ENCODE measurements at regions not wholly inside any gene's neighbourhood (a gene's known extent, or its start where the extent isn't known, plus 50 kb on each side); places are given as distances from the start of the nearest gene placed in this dataset.

GRCh38 chr7:85287106-85287825 is 100.4 kb upstream of the SEMA3D start:
- H3K27me3 ChIP-seq = no peaks in the 10 kb centered on the region
- H3K36me3 ChIP-seq = no peaks in the 10 kb centered on the region
- ATAC-seq = no peak
- H3K4me1 ChIP-seq = no peaks in the 10 kb centered on the region
- H3K4me3 ChIP-seq = no peak overlapping the region
- no peak overlapping the region for H3K27ac ChIP-seq
- TF ChIP-seq, protein P1, sequence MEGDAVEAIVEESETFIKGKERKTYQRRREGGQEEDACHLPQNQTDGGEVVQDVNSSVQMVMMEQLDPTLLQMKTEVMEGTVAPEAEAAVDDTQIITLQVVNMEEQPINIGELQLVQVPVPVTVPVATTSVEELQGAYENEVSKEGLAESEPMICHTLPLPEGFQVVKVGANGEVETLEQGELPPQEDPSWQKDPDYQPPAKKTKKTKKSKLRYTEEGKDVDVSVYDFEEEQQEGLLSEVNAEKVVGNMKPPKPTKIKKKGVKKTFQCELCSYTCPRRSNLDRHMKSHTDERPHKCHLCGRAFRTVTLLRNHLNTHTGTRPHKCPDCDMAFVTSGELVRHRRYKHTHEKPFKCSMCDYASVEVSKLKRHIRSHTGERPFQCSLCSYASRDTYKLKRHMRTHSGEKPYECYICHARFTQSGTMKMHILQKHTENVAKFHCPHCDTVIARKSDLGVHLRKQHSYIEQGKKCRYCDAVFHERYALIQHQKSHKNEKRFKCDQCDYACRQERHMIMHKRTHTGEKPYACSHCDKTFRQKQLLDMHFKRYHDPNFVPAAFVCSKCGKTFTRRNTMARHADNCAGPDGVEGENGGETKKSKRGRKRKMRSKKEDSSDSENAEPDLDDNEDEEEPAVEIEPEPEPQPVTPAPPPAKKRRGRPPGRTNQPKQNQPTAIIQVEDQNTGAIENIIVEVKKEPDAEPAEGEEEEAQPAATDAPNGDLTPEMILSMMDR (IDR thresholded peaks at IDR 0.05) = no peak
- no peaks in the 10 kb centered on the region for H3K9me3 ChIP-seq
- intact Hi-C loops (cut with DNase I) = no loop called here
- no peak for DNase-seq

DNA sequence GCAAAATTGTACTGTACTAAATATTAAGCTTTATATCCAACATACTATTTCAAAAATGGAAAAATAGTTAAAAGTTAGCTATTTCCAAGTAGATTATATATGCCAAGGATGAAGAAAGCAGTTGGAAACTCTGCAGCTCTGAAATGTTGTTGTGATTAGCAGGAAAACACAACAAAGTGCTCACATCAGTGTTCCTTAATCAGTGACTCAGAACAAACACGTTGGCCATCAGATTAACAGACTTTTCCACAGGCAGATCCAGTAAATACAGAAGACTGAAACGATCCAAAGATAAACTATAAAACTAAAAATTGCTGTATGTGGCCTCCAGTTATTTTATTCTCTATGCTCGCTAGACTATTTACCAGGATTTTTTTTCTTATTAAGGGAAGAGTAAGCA is 99.6 kb upstream of the SEMA3D start:
- DNase-seq (no peak), ATAC-seq (no peak)
- H3K9me3 ChIP-seq = no peaks in the 10 kb centered on the region
- no peak overlapping the region for H3K27ac ChIP-seq
- H3K4me3 ChIP-seq = no peak overlapping the region
- H3K36me3 ChIP-seq = no peaks in the 10 kb centered on the region
- H3K27me3 ChIP-seq = no peaks in the 10 kb centered on the region
- TF ChIP-seq, protein P1 (IDR thresholded peaks at IDR 0.05) = no peak
- intact Hi-C loops (cut with DNase I) = no loop called here
- H3K4me1 ChIP-seq = no peaks in the 10 kb centered on the region

DNA sequence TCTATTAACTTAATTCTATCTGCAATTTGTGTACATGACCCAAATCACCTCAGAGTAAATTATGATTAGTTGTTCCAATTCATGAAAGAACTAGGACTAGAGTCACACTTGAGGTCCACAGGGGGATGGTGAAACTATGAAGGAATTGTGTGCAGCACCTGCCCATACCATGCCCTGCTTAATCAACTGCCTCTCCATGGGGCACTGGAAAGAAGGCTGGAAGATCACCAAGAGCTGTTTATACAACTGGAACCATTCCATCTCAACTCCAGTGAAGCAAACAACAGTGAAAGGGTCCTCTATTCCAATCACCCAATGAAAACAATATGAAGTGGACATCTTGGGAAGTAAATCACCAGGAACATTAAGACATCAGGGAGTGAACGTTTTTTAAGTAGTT is 98.7 kb upstream of the SEMA3D start:
- no peaks in the 10 kb centered on the region for H3K36me3 ChIP-seq
- TF ChIP-seq, protein P1 (IDR thresholded peaks at IDR 0.05) = no peak
- H3K4me3 ChIP-seq = no peak overlapping the region
- ATAC-seq (no peak), DNase-seq (no peak)
- H3K27ac ChIP-seq = no peak overlapping the region
- no peaks in the 10 kb centered on the region for H3K9me3 ChIP-seq
- H3K27me3 ChIP-seq = no peaks in the 10 kb centered on the region
- intact Hi-C loops (cut with DNase I) = no loop called here
- H3K4me1 ChIP-seq = no peaks in the 10 kb centered on the region

GRCh38 chr7:85275204-85275603 is 88.3 kb upstream of the SEMA3D start:
- TF ChIP-seq, protein P1 (IDR thresholded peaks at IDR 0.05) = no peak
- DNase-seq = no peak
- Histone ChIP-seq H3K9me3 (no peaks in the 10 kb centered on the region), H3K27ac (no peak overlapping the region), H3K27me3 (no peaks in the 10 kb centered on the region), H3K36me3 (no peaks in the 10 kb centered on the region), H3K4me1 (no peaks in the 10 kb centered on the region), H3K4me3 (no peak overlapping the region)
- no peak for ATAC-seq
- intact Hi-C loops (cut with DNase I) = no loop called here

GRCh38 chr7:85274454-85274853 is 87.6 kb upstream of the SEMA3D start:
- intact Hi-C loops (cut with DNase I) = no loop called here
- TF ChIP-seq, protein P1 (IDR thresholded peaks at IDR 0.05) = no peak
- no peaks in the 10 kb centered on the region for H3K36me3 ChIP-seq
- no peaks in the 10 kb centered on the region for H3K4me1 ChIP-seq
- no peaks in the 10 kb centered on the region for H3K27me3 ChIP-seq
- no peaks in the 10 kb centered on the region for H3K9me3 ChIP-seq
- H3K4me3 ChIP-seq = no peak overlapping the region
- no peak for DNase-seq
- no peak for ATAC-seq
- no peak overlapping the region for H3K27ac ChIP-seq

DNA sequence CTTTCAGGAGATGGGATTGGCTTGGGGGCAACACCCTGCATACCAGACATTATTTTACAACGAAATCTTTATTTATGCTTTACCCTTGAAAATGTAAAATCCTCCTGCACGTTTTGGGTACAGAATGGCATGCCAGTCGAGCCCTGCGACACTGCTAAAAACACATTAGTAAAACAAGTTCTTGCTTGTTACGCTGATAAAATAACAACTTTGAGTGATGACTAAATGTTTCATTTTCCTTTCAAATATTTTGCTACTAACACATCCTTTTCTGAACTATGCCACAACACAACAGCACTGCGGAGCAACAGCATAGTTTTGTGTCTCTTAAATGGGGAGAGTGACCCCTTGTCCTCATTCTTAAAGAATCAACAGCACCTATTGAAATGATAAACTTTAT is 76.0 kb upstream of the SEMA3D start:
- Histone ChIP-seq H3K9me3 (no peaks in the 10 kb centered on the region), H3K27me3 (no peaks in the 10 kb centered on the region), H3K36me3 (no peaks in the 10 kb centered on the region), H3K4me1 (no peaks in the 10 kb centered on the region), H3K4me3 (no peak overlapping the region), H3K27ac (no peak overlapping the region)
- ATAC-seq (no peak), DNase-seq (no peak)
- TF ChIP-seq, protein P1 (IDR thresholded peaks at IDR 0.05) = no peak
- intact Hi-C loops (cut with DNase I) = no loop called here

Measured in upper lobe of right lung (tissue), 1 donor.